ENCODE measurements at regions not wholly inside any gene's neighbourhood (a gene's known extent, or its start where the extent isn't known, plus 50 kb on each side); places are given as distances from the start of the nearest gene placed in this dataset.

GRCh38 chr5:110049816-110050215 lies 360.1 kb downstream of the MAN2A1 start:
- DNase-seq = no peak
- Histone ChIP-seq H3K27me3 (no peaks in the 10 kb centered on the region), H3K36me3 (ENCODE audit: low read depth, missing control alignments) (no peaks in the 10 kb centered on the region), H3K27ac (no peak overlapping the region), H3K4me3 (no peak overlapping the region), H3K9me3 (no peaks in the 10 kb centered on the region), H3K4me1 (no peaks in the 10 kb centered on the region)
- intact Hi-C loops (cut with DNase I; ENCODE audit: low total_unique reads) = no loop called here
- TF ChIP-seq POLR2A (IDR thresholded peaks at IDR 0.05) (no peak), CTCF (IDR thresholded peaks at IDR 0.05) (no peak)
- 84% methylated on average over 2 of the region's 2 CpGs for WGBS, 2 donors

- no peak for TF ChIP-seq CTCF (IDR thresholded peaks at IDR 0.05)
- no peak for TF ChIP-seq POLR2A (IDR thresholded peaks at IDR 0.05)
- 95 to 96% methylated on average over 5 of the region's 5 CpGs for WGBS, 2 donors
- Histone ChIP-seq H3K9me3 (no peaks in the 10 kb centered on the region), H3K4me1 (no peaks in the 10 kb centered on the region), H3K27me3 (no peaks in the 10 kb centered on the region), H3K4me3 (no peak overlapping the region), H3K27ac (no peak overlapping the region), H3K36me3 (ENCODE audit: low read depth, missing control alignments) (no peaks in the 10 kb centered on the region)
- DNase-seq = no peak
- intact Hi-C loops (cut with DNase I; ENCODE audit: low total_unique reads) = no loop called here
Observed at GRCh38 chr5:110050640-110051345, 361.1 kb downstream of the MAN2A1 start.

GRCh38 chr5:110053205-110053604 lies 363.5 kb downstream of the MAN2A1 start:
- Histone ChIP-seq H3K27me3 (no peaks in the 10 kb centered on the region), H3K36me3 (ENCODE audit: low read depth, missing control alignments) (no peaks in the 10 kb centered on the region), H3K9me3 (no peaks in the 10 kb centered on the region), H3K27ac (no peak overlapping the region), H3K4me3 (no peak overlapping the region), H3K4me1 (no peaks in the 10 kb centered on the region)
- intact Hi-C loops (cut with DNase I; ENCODE audit: low total_unique reads) = no loop called here
- no peak for TF ChIP-seq POLR2A (IDR thresholded peaks at IDR 0.05)
- TF ChIP-seq CTCF (IDR thresholded peaks at IDR 0.05) = no peak
- 81 to 97% methylated on average over 1 of the region's 1 CpG for WGBS, 2 donors
- no peak for DNase-seq

- Histone ChIP-seq H3K4me1 (no peaks in the 10 kb centered on the region), H3K4me3 (no peak overlapping the region), H3K36me3 (ENCODE audit: low read depth, missing control alignments) (no peaks in the 10 kb centered on the region), H3K27ac (no peak overlapping the region), H3K9me3 (no peaks in the 10 kb centered on the region), H3K27me3 (no peaks in the 10 kb centered on the region)
- DNase-seq = no peak
- intact Hi-C loops (cut with DNase I; ENCODE audit: low total_unique reads) = no loop called here
- TF ChIP-seq POLR2A (IDR thresholded peaks at IDR 0.05) (no peak), CTCF (IDR thresholded peaks at IDR 0.05) (no peak)
Observed at GRCh38 chr5:110053824-110054223, 364.1 kb downstream of the MAN2A1 start.

- 44 to 66% methylated on average over 2 of the region's 2 CpGs for WGBS, 2 donors
Observed at GRCh38 chr5:110054240-110054639, 364.5 kb downstream of the MAN2A1 start.

More at GRCh38 chr5:110054240-110054639, 364.5 kb downstream of the MAN2A1 start:
- Histone ChIP-seq H3K4me3 (no peak overlapping the region), H3K4me1 (no peaks in the 10 kb centered on the region), H3K9me3 (no peaks in the 10 kb centered on the region), H3K36me3 (ENCODE audit: low read depth, missing control alignments) (no peaks in the 10 kb centered on the region), H3K27ac (no peak overlapping the region), H3K27me3 (no peaks in the 10 kb centered on the region)
- TF ChIP-seq CTCF (IDR thresholded peaks at IDR 0.05) (no peak), POLR2A (IDR thresholded peaks at IDR 0.05) (no peak)
- intact Hi-C loops (cut with DNase I; ENCODE audit: low total_unique reads) = no loop called here
- DNase-seq = peak; percentile 19

Data from testis (tissue), 2 donors.